Fibroblast of pulmonary artery (primary cell): ENCODE measurements at regions not wholly inside any gene's neighbourhood (a gene's known extent, or its start where the extent isn't known, plus 50 kb on each side); places are given as distances from the start of the nearest gene placed in this dataset.
"Not testable (repeated sequence)": the region's sequence is repeated elsewhere in the genome, so short reads cannot be mapped to it uniquely, and the experiment has no call there.

Experiments
- DNase-seq: peaks from one replicate; pipeline ENCODE4 v3.0.0-alpha.2; 2010; ENCODE audit warnings: low read depth
- H3K4me3 ChIP-seq: replicated peaks from 2 replicates; pipeline ENCODE4 v1.5.1; 2011; ENCODE audit warnings: low read depth, mild to moderate bottlenecking, control low read depth, low read length, moderate library complexity
- CTCF ChIP-seq: IDR thresholded peaks from 2 replicates; pipeline ENCODE4 v1.5.1; 2011; ENCODE audit warnings: mild to moderate bottlenecking, control low read depth, low read length, inconsistent platforms; ENCODE audit errors: missing control alignments

GRCh38 chr18:42333558-42333957 lies 378.5 kb downstream of the PIK3C3 start:
- no peak for TF ChIP-seq CTCF
- DNase-seq: no peak
- no peak overlapping the region for H3K4me3 ChIP-seq

GRCh38 chr18:42334931-42335330 lies 379.9 kb downstream of the PIK3C3 start:
- H3K4me3 ChIP-seq: no peak overlapping the region
- DNase-seq: no peak
- no peak for TF ChIP-seq CTCF

GRCh38 chr18:42336139-42336538 lies 381.1 kb downstream of the PIK3C3 start:
- no peak overlapping the region for H3K4me3 ChIP-seq
- no peak for DNase-seq
- TF ChIP-seq CTCF: no peak

GRCh38 chr18:42337337-42337736 lies 382.3 kb downstream of the PIK3C3 start:
- not testable (repeated sequence) for DNase-seq, H3K4me3 ChIP-seq

GRCh38 chr18:42338683-42339082 lies 383.6 kb downstream of the PIK3C3 start:
- no peak for TF ChIP-seq CTCF
- no peak overlapping the region for H3K4me3 ChIP-seq
- no peak for DNase-seq

- H3K4me3 ChIP-seq: no peak overlapping the region
- no peak for TF ChIP-seq CTCF
- no peak for DNase-seq
Measured at GRCh38 chr18:42339372-42339771, 384.3 kb downstream of the PIK3C3 start.

GRCh38 chr18:42340423-42341009 lies 385.5 kb downstream of the PIK3C3 start:
- no peak overlapping the region for H3K4me3 ChIP-seq
- DNase-seq: no peak
- no peak for TF ChIP-seq CTCF
